ENCODE measurements at regions not wholly inside any gene's neighbourhood (a gene's known extent, or its start where the extent isn't known, plus 50 kb on each side); places are given as distances from the start of the nearest gene placed in this dataset.

DNA sequence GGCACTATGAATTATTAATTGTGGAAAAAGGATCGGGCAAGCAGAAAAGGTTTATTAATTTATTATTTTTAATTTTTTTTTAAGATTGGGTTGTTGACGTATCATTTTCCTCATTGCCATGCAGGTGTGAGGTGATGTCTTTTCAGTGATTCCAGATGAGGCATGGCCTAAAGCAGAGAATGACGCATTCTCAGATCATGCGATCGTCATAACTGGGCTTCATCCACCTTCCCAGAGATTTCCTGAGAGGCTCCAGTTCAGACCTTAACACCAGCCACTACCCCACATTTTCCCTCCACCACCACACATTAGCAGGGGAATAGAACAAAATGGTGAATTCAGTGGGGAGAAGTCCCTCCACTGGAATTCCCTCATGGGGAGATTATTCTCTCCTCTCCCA lies 518.4 kb upstream of the SPHKAP start:
- H3K27ac ChIP-seq (ENCODE audit: low read depth in 1 of 2, low read length in 2 of 2), result no peak overlapping the region
- no peak overlapping the region for H3K4me3 ChIP-seq (ENCODE audit: low read depth in 1 of 3, low read length in 3 of 3)
- no peaks in the 10 kb centered on the region for H3K27me3 ChIP-seq (ENCODE audit: control insufficient read depth in 4 of 4, insufficient read depth in 4 of 4, low read length in 3 of 4)
- TF ChIP-seq CTCF (IDR thresholded peaks at IDR 0.05; ENCODE audit: low read depth, low read length, missing input control) (no peak), TAF1 (conservative IDR thresholded peaks at IDR 0.05) (no peak), SP1 (IDR thresholded peaks at IDR 0.05) (no peak), FOXA2 (IDR thresholded peaks at IDR 0.05) (no peak), RAD21 (IDR thresholded peaks at IDR 0.05) (no peak), HNF4A (conservative IDR thresholded peaks at IDR 0.05) (no peak), RXRA (IDR thresholded peaks at IDR 0.05) (no peak)
- TF ChIP-seq, protein P1, sequence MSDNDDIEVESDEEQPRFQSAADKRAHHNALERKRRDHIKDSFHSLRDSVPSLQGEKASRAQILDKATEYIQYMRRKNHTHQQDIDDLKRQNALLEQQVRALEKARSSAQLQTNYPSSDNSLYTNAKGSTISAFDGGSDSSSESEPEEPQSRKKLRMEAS (IDR thresholded peaks at IDR 0.05), result no peak
- H3K36me3 ChIP-seq (ENCODE audit: control insufficient read depth in 4 of 4, insufficient read depth in 3 of 4, low read depth in 1 of 4, low read length in 3 of 4), result no peaks in the 10 kb centered on the region
- no peak overlapping the region for H3K9ac ChIP-seq (ENCODE audit: low read depth in 1 of 2, low read length in 2 of 2)
- 97% methylated on average over 5 of the region's 5 CpGs for WGBS
- no peaks in the 10 kb centered on the region for H3K9me3 ChIP-seq (ENCODE audit: control insufficient read depth in 4 of 4, low read length in 3 of 4)
- no peak for DNase-seq (ENCODE audit: low spot score)
- peaks cover 0 to 8% (median 7%) of the 10 kb centered on the region in 4 donors for H3K4me1 ChIP-seq (ENCODE audit: control insufficient read depth in 4 of 4, insufficient read depth in 4 of 4, low read length in 3 of 4)

GRCh38 chr2:228699400-228699799 lies 517.9 kb upstream of the SPHKAP start:
- Histone ChIP-seq H3K36me3 (ENCODE audit: control insufficient read depth in 4 of 4, insufficient read depth in 3 of 4, low read depth in 1 of 4, low read length in 3 of 4) (no peaks in the 10 kb centered on the region), H3K27ac (ENCODE audit: low read depth in 1 of 2, low read length in 2 of 2) (no peak overlapping the region), H3K27me3 (ENCODE audit: control insufficient read depth in 4 of 4, insufficient read depth in 4 of 4, low read length in 3 of 4) (no peaks in the 10 kb centered on the region), H3K4me3 (ENCODE audit: low read depth in 1 of 3, low read length in 3 of 3) (no peak overlapping the region), H3K9ac (ENCODE audit: low read depth in 1 of 2, low read length in 2 of 2) (no peak overlapping the region), H3K4me1 (ENCODE audit: control insufficient read depth in 4 of 4, insufficient read depth in 4 of 4, low read length in 3 of 4) (peaks cover 0 to 8% (median 7%) of the 10 kb centered on the region in 4 donors), H3K9me3 (ENCODE audit: control insufficient read depth in 4 of 4, low read length in 3 of 4) (no peaks in the 10 kb centered on the region)
- TF ChIP-seq JUND (IDR thresholded peaks at IDR 0.05) (no peak), CTCF (IDR thresholded peaks at IDR 0.05; ENCODE audit: low read depth, low read length, missing input control) (peak; percentile 14), ZBTB33 (IDR thresholded peaks at IDR 0.05) (no peak), RAD21 (IDR thresholded peaks at IDR 0.05) (peak; percentile 62 to 66)
- WGBS, result 78% methylated on average over 5 of the region's 5 CpGs
- DNase-seq (ENCODE audit: low spot score), result no peak

DNA sequence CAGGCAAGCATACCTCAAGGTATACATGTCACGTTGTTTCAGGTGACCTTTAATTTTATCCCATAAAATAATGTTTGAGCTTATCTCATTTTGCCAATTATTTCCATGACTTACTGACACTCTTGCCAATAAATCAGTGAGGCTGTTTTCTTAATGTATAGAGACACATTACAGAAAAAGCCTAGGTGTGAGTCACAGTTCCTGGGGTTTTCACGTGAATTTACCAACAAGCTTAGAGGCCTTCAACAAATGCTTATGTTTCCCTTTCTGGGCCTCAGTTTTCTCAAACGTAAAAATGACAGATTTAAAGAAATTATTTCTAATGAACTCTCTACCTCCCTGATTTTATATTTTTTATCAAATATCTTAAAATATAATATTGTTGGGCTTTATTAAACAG lies 517.5 kb upstream of the SPHKAP start:
- DNase-seq (ENCODE audit: low spot score), result no peak
- Histone ChIP-seq H3K27me3 (ENCODE audit: control insufficient read depth in 4 of 4, insufficient read depth in 4 of 4, low read length in 3 of 4) (no peaks in the 10 kb centered on the region), H3K4me1 (ENCODE audit: control insufficient read depth in 4 of 4, insufficient read depth in 4 of 4, low read length in 3 of 4) (peaks cover 0 to 8% (median 7%) of the 10 kb centered on the region in 4 donors), H3K36me3 (ENCODE audit: control insufficient read depth in 4 of 4, insufficient read depth in 3 of 4, low read depth in 1 of 4, low read length in 3 of 4) (no peaks in the 10 kb centered on the region), H3K27ac (ENCODE audit: low read depth in 1 of 2, low read length in 2 of 2) (no peak overlapping the region), H3K9me3 (ENCODE audit: control insufficient read depth in 4 of 4, low read length in 3 of 4) (no peaks in the 10 kb centered on the region), H3K9ac (ENCODE audit: low read depth in 1 of 2, low read length in 2 of 2) (no peak overlapping the region), H3K4me3 (ENCODE audit: low read depth in 1 of 3, low read length in 3 of 3) (no peak overlapping the region)
- WGBS, result 84% methylated on average over 3 of the region's 3 CpGs
- TF ChIP-seq, protein P2, sequence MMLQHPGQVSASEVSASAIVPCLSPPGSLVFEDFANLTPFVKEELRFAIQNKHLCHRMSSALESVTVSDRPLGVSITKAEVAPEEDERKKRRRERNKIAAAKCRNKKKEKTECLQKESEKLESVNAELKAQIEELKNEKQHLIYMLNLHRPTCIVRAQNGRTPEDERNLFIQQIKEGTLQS (IDR thresholded peaks at IDR 0.05), result no peak
- TF ChIP-seq NR2F2 (IDR thresholded peaks at IDR 0.05), result no peak
- TF ChIP-seq CTCF (IDR thresholded peaks at IDR 0.05; ENCODE audit: low read depth, low read length, missing input control), result no peak
- no peak for TF ChIP-seq REST (IDR thresholded peaks at IDR 0.05)
- TF ChIP-seq GABPA (IDR thresholded peaks at IDR 0.05 in 1 of 2, conservative IDR thresholded peaks at IDR 0.05 in 1 of 2), result no peak
- no peak for TF ChIP-seq YY1 (IDR thresholded peaks at IDR 0.05)
- TF ChIP-seq SP1 (IDR thresholded peaks at IDR 0.05), result no peak

All from liver (tissue), 8 donors.